ENCODE measurements at regions not wholly inside any gene's neighbourhood (a gene's known extent, or its start where the extent isn't known, plus 50 kb on each side); places are given as distances from the start of the nearest gene placed in this dataset.

DNA sequence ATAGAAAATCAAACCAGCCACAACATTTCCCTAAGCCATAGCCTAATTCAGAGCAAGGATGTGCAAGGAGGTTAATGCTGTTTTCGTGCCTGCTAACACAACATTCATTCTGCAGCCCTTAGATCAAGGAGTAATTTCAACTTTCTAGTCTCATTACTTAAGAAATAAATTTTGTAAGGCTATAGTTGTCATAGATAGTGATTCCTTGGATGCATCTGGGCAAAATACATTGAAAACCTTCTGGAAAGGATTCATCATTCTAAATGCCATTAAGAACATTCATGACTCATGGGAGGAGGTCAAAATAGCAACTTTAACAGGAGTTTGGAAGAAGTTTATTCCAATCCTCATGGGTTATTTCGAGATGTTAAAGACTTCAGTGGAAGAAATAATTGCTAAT, 283.2 kb downstream of the RPAP3 start:
- no peak for DNase-seq (ENCODE audit: extremely low spot score)
- ChIA-PET CTCF (no interaction called here), POLR2A (no interaction called here)
- no peak for TF ChIP-seq FOXM1 (IDR thresholded peaks at IDR 0.05; ENCODE audit: borderline replicate concordance)
- no peak for TF ChIP-seq FOXA1 (IDR thresholded peaks at IDR 0.05)
- TF ChIP-seq HDGF (IDR thresholded peaks at IDR 0.05; ENCODE audit: borderline replicate concordance), result no peak
- TF ChIP-seq NFRKB (IDR thresholded peaks at IDR 0.05), result no peak
- no peak for TF ChIP-seq SP1 (IDR thresholded peaks at IDR 0.05)
- no peak for TF ChIP-seq ZNF384 (IDR thresholded peaks at IDR 0.05)
- TF ChIP-seq SUZ12 (IDR thresholded peaks at IDR 0.05), result no peak
- no peak for TF ChIP-seq ARNT (IDR thresholded peaks at IDR 0.05)
- TF ChIP-seq ELF4 (IDR thresholded peaks at IDR 0.05), result no peak
- TF ChIP-seq TARDBP (IDR thresholded peaks at IDR 0.05), result no peak
- no peak for TF ChIP-seq BHLHE40 (IDR thresholded peaks at IDR 0.05; ENCODE audit: borderline replicate concordance)
- no peak for TF ChIP-seq CTBP1 (IDR thresholded peaks at IDR 0.05; ENCODE audit: borderline replicate concordance)
- TF ChIP-seq FOXK2 (IDR thresholded peaks at IDR 0.05), result no peak
- TF ChIP-seq, protein P1, sequence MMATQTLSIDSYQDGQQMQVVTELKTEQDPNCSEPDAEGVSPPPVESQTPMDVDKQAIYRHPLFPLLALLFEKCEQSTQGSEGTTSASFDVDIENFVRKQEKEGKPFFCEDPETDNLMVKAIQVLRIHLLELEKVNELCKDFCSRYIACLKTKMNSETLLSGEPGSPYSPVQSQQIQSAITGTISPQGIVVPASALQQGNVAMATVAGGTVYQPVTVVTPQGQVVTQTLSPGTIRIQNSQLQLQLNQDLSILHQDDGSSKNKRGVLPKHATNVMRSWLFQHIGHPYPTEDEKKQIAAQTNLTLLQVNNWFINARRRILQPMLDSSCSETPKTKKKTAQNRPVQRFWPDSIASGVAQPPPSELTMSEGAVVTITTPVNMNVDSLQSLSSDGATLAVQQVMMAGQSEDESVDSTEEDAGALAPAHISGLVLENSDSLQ (IDR thresholded peaks at IDR 0.05), result no peak
- no peak for TF ChIP-seq L3MBTL2 (conservative IDR thresholded peaks at IDR 0.05)
- no peak for TF ChIP-seq LEF1 (IDR thresholded peaks at IDR 0.05; ENCODE audit: borderline replicate concordance)

GRCh38 chr12:47419497-47419896, 286.3 kb downstream of the RPAP3 start:
- TF ChIP-seq, protein P1 (IDR thresholded peaks at IDR 0.05), result no peak
- TF ChIP-seq SP1 (IDR thresholded peaks at IDR 0.05), result no peak
- ChIA-PET CTCF (interaction anchor here (0.9 kb wide), 1 partner anchor 21 kb away, joined by 3 read pairs; no protein-coding TSS in a partner anchor), POLR2A (no interaction called here)
- no peak for DNase-seq (ENCODE audit: extremely low spot score)

- ChIA-PET CTCF (no interaction called here), POLR2A (no interaction called here)
- DNase-seq (ENCODE audit: extremely low spot score), result no peak
Measured at GRCh38 chr12:47417955-47418354, 287.9 kb downstream of the RPAP3 start.

GRCh38 chr12:47417121-47417520, 288.7 kb downstream of the RPAP3 start:
- TF ChIP-seq NFRKB (IDR thresholded peaks at IDR 0.05) (no peak), CTBP1 (IDR thresholded peaks at IDR 0.05; ENCODE audit: borderline replicate concordance) (no peak), FOXA1 (IDR thresholded peaks at IDR 0.05) (no peak)
- ChIA-PET POLR2A (no interaction called here), CTCF (no interaction called here)
- no peak for DNase-seq (ENCODE audit: extremely low spot score)

More at GRCh38 chr12:47417955-47418354, 287.9 kb downstream of the RPAP3 start:
- no peak for TF ChIP-seq ARNT (IDR thresholded peaks at IDR 0.05)
- no peak for TF ChIP-seq TARDBP (IDR thresholded peaks at IDR 0.05)
- TF ChIP-seq ELF4 (IDR thresholded peaks at IDR 0.05), result no peak
- TF ChIP-seq FOXA1 (IDR thresholded peaks at IDR 0.05), result no peak
- no peak for TF ChIP-seq SUZ12 (IDR thresholded peaks at IDR 0.05)
- no peak for TF ChIP-seq ZNF384 (IDR thresholded peaks at IDR 0.05)
- TF ChIP-seq BHLHE40 (IDR thresholded peaks at IDR 0.05; ENCODE audit: borderline replicate concordance), result no peak
- no peak for TF ChIP-seq FOXK2 (IDR thresholded peaks at IDR 0.05)
- TF ChIP-seq FOXM1 (IDR thresholded peaks at IDR 0.05; ENCODE audit: borderline replicate concordance), result no peak
- no peak for TF ChIP-seq NFRKB (IDR thresholded peaks at IDR 0.05)
- TF ChIP-seq, protein P1 (IDR thresholded peaks at IDR 0.05), result no peak
- TF ChIP-seq L3MBTL2 (conservative IDR thresholded peaks at IDR 0.05), result no peak
- TF ChIP-seq CTBP1 (IDR thresholded peaks at IDR 0.05; ENCODE audit: borderline replicate concordance), result no peak
- TF ChIP-seq SP1 (IDR thresholded peaks at IDR 0.05), result no peak
- TF ChIP-seq HDGF (IDR thresholded peaks at IDR 0.05; ENCODE audit: borderline replicate concordance), result no peak
- TF ChIP-seq LEF1 (IDR thresholded peaks at IDR 0.05; ENCODE audit: borderline replicate concordance), result no peak

GRCh38 chr12:47415054-47415453, 290.8 kb downstream of the RPAP3 start:
- POLR2A ChIA-PET, result no interaction called here
- no peak for DNase-seq (ENCODE audit: extremely low spot score)
- CTCF ChIA-PET, result no interaction called here

DNA sequence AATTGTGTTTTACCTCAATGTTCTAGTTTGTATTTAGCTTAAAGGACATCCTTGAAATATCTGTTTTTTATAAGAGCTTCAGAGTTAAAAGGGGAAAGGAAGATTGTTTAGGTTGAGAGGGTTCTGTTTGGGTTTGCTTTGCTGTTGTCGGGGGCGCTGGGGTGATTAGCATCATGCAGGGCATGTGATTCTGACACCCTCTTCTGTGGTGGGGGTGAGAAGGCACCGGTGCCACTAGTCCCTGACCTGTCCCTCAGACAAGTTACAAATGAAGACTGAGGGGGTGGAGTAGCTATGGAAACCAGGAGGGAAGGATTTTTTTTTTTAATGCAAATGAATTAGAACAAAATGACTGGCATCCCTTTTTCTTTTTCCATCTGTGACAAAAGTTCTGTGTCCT, 291.3 kb downstream of the RPAP3 start:
- CTCF ChIA-PET, result no interaction called here
- POLR2A ChIA-PET, result no interaction called here
- no peak for TF ChIP-seq CTBP1 (IDR thresholded peaks at IDR 0.05; ENCODE audit: borderline replicate concordance)
- no peak for TF ChIP-seq TARDBP (IDR thresholded peaks at IDR 0.05)
- no peak for TF ChIP-seq LEF1 (IDR thresholded peaks at IDR 0.05; ENCODE audit: borderline replicate concordance)
- TF ChIP-seq FOXA1 (IDR thresholded peaks at IDR 0.05), result no peak
- DNase-seq (ENCODE audit: extremely low spot score), result no peak

More at GRCh38 chr12:47415054-47415453, 290.8 kb downstream of the RPAP3 start:
- TF ChIP-seq ARNT (IDR thresholded peaks at IDR 0.05) (no peak), L3MBTL2 (conservative IDR thresholded peaks at IDR 0.05) (no peak), SUZ12 (IDR thresholded peaks at IDR 0.05) (no peak), ELF4 (IDR thresholded peaks at IDR 0.05) (no peak), TARDBP (IDR thresholded peaks at IDR 0.05) (no peak)

- ChIA-PET CTCF (no interaction called here), POLR2A (no interaction called here)
- TF ChIP-seq FOXM1 (IDR thresholded peaks at IDR 0.05; ENCODE audit: borderline replicate concordance) (no peak), BHLHE40 (IDR thresholded peaks at IDR 0.05; ENCODE audit: borderline replicate concordance) (no peak), CTBP1 (IDR thresholded peaks at IDR 0.05; ENCODE audit: borderline replicate concordance) (no peak), ARNT (IDR thresholded peaks at IDR 0.05) (no peak), HDGF (IDR thresholded peaks at IDR 0.05; ENCODE audit: borderline replicate concordance) (no peak), NFRKB (IDR thresholded peaks at IDR 0.05) (no peak), SP1 (IDR thresholded peaks at IDR 0.05) (no peak), FOXA1 (IDR thresholded peaks at IDR 0.05) (no peak), ELF4 (IDR thresholded peaks at IDR 0.05) (no peak), SUZ12 (IDR thresholded peaks at IDR 0.05) (no peak), FOXK2 (IDR thresholded peaks at IDR 0.05) (no peak), TARDBP (IDR thresholded peaks at IDR 0.05) (no peak), LEF1 (IDR thresholded peaks at IDR 0.05; ENCODE audit: borderline replicate concordance) (no peak), L3MBTL2 (conservative IDR thresholded peaks at IDR 0.05) (no peak), ZNF384 (IDR thresholded peaks at IDR 0.05) (no peak)
- TF ChIP-seq, protein P1 (IDR thresholded peaks at IDR 0.05), result no peak
- no peak for DNase-seq (ENCODE audit: extremely low spot score)
Measured at GRCh38 chr12:47413806-47414205, 292.0 kb downstream of the RPAP3 start.

All from HEK293T (cell line).